IMR-90 (cell line): ENCODE measurements at regions not wholly inside any gene's neighbourhood (a gene's known extent, or its start where the extent isn't known, plus 50 kb on each side); places are given as distances from the start of the nearest gene placed in this dataset.

ENCODE experiments used
- ATAC-seq: fragments of 200-7000 bp; cut with Tn5 transposase; 2 replicates; pipeline ENCODE4 v1.9.1; 2020; ENCODE audit warnings: low read depth, mild to moderate bottlenecking, moderate library complexity
- BruUV-seq: library from RNA; stranded (reverse); fragments of 400-500 nt; replicated peaks from 2 replicates; lab custom pipeline; 2021; lab: Mats Ljungman, UMichigan
- CTCF ChIA-PET: fragments of 300-600 bp; formaldehyde crosslinking; extraction: SDS; loops from one replicate; lab custom pipeline; 2021; ENCODE audit warnings: antibody characterized with exemption; lab: Yijun Ruan, JAX
- POLR2A ChIA-PET: fragments of 300-600 bp; sonication (Branson Sonifier 250); formaldehyde crosslinking; loops from one replicate; lab custom pipeline; 2022; ENCODE audit warnings: antibody characterized with exemption; ENCODE audit not compliant: unreplicated experiment; lab: Charles Lee
- DNase-seq: peaks from one replicate; pipeline ENCODE4 v3.0.0; 2013
- H2AFZ ChIP-seq: replicated peaks from 2 replicates; pipeline ENCODE3; 2013; ENCODE audit warnings: low read length, mild to moderate bottlenecking; ENCODE audit not compliant: poor library complexity
- H2AK5ac ChIP-seq: 2 replicates; pipeline ENCODE4 v1.6.1; 2013; ENCODE audit warnings: low read depth, low read length, inconsistent platforms
- H2AK9ac ChIP-seq: replicated peaks from 2 replicates; pipeline ENCODE3; 2013; ENCODE audit warnings: mild to moderate bottlenecking, low read depth, low read length, moderate library complexity; ENCODE audit not compliant: poor library complexity
- H2BK120ac ChIP-seq: 2 replicates; pipeline ENCODE4 v1.6.1; 2013; ENCODE audit warnings: low read depth, low read length, inconsistent platforms
- H2BK15ac ChIP-seq: 3 replicates; pipeline ENCODE4 v1.6.1; 2013; ENCODE audit warnings: low read depth, low read length, inconsistent platforms
- H2BK20ac ChIP-seq: 2 replicates; pipeline ENCODE4 v1.6.1; 2013; ENCODE audit warnings: low read depth, mild to moderate bottlenecking, inconsistent platforms, low read length, moderate library complexity
- H2BK5ac ChIP-seq: 2 replicates; pipeline ENCODE4 v1.6.1; 2013; ENCODE audit warnings: mild to moderate bottlenecking, low read depth, low read length, inconsistent platforms; ENCODE audit not compliant: poor library complexity, severe bottlenecking
- H3K14ac ChIP-seq: replicated peaks from 2 replicates; pipeline ENCODE4 v1.6.1; 2013; ENCODE audit warnings: low read depth, low read length, inconsistent platforms
- H3K18ac ChIP-seq: 2 replicates; pipeline ENCODE4 v1.6.1; 2013; ENCODE audit warnings: low read depth, low read length, control low read depth
- H3K23ac ChIP-seq: 2 replicates; pipeline ENCODE4 v1.6.1; 2013; ENCODE audit warnings: low read depth, low read length, inconsistent platforms
- H3K27ac ChIP-seq: 2 replicates; pipeline ENCODE4 v1.5.1; 2013; ENCODE audit warnings: mild to moderate bottlenecking, control low read depth, low read length; ENCODE audit not compliant: insufficient read depth
- H3K27me3 ChIP-seq: 2 replicates; pipeline ENCODE4 v1.6.1; 2013; ENCODE audit warnings: low read length; ENCODE audit not compliant: control insufficient read depth, insufficient read depth
- H3K36me3 ChIP-seq: 2 replicates; pipeline ENCODE4 v1.6.1; 2013; ENCODE audit warnings: low read length, mixed read lengths; ENCODE audit not compliant: control insufficient read depth, insufficient read depth
- H3K4ac ChIP-seq: 2 replicates; pipeline ENCODE4 v1.6.1; 2013; ENCODE audit warnings: low read depth, low read length, inconsistent platforms
- H3K4me1 ChIP-seq: 2 replicates; pipeline ENCODE4 v1.6.1; 2013; ENCODE audit warnings: low read length, mixed read lengths; ENCODE audit not compliant: control insufficient read depth, insufficient read depth
- H3K4me2 ChIP-seq: 2 replicates; pipeline ENCODE4 v1.6.1; 2013; ENCODE audit warnings: low read depth, mild to moderate bottlenecking, control low read depth, low read length, moderate library complexity
- H3K4me3 ChIP-seq: 2 replicates; pipeline ENCODE4 v1.5.1; 2013; ENCODE audit warnings: low read depth, mild to moderate bottlenecking, control low read depth, low read length, moderate library complexity; ENCODE audit not compliant: insufficient read depth
- H3K56ac ChIP-seq: 2 replicates; pipeline ENCODE4 v1.6.1; 2013; ENCODE audit warnings: low read length, inconsistent platforms; ENCODE audit not compliant: insufficient read depth; ENCODE audit errors: extremely low read depth
- H3K79me1 ChIP-seq, 2 experiments: 2 replicates each; pipeline ENCODE4 v1.6.1; 2013; ENCODE audit warnings: low read length in 2 of 2, inconsistent platforms in 1 of 2, low read depth in 1 of 2
- H3K9ac ChIP-seq: 2 replicates; pipeline ENCODE4 v1.6.1; 2013; ENCODE audit warnings: low read depth, low read length, control low read depth
- H3K9me1 ChIP-seq: 2 replicates; pipeline ENCODE4 v1.6.1; 2013; ENCODE audit warnings: low read length, inconsistent platforms; ENCODE audit not compliant: insufficient read depth
- H3K9me3 ChIP-seq: 2 replicates; pipeline ENCODE4 v1.6.1; 2013; ENCODE audit warnings: low read length; ENCODE audit not compliant: control insufficient read depth, insufficient read depth
- H4K20me1 ChIP-seq: 2 replicates; pipeline ENCODE4 v1.6.1; 2013; ENCODE audit warnings: low read length, inconsistent platforms; ENCODE audit not compliant: insufficient read depth
- H4K5ac ChIP-seq: 2 replicates; pipeline ENCODE4 v1.6.1; 2013; ENCODE audit warnings: mild to moderate bottlenecking, low read depth, low read length, control low read depth
- H4K8ac ChIP-seq, 2 experiments: 2 replicates each; pipeline ENCODE4 v1.6.1; 2013; ENCODE audit warnings: low read depth in 2 of 2, low read length in 2 of 2, control low read depth in 1 of 2, inconsistent platforms in 1 of 2
- H4K91ac ChIP-seq: 2 replicates; pipeline ENCODE4 v1.6.1; 2013; ENCODE audit warnings: low read depth, low read length, inconsistent platforms; ENCODE audit not compliant: insufficient read depth
- MAFK ChIP-seq: IDR thresholded peaks from 2 replicates; pipeline ENCODE4 v1.6.1; 2012; ENCODE audit warnings: low read depth, low read length, improper control_type of control experiment
- RFX5 ChIP-seq: IDR thresholded peaks from 2 replicates; pipeline ENCODE4 v1.8.0; 2012; ENCODE audit warnings: low read depth, mild to moderate bottlenecking, low read length, moderate library complexity
- WGBS, 2 experiments: methylation state at CpG; one replicate each; pipeline versions ENCODE4 v1.1.5 to v1.1.7; 2013; ENCODE audit warnings: missing lambda C conversion rate in 2 of 2; ENCODE audit not compliant: insufficient read length in 1 of 2; ENCODE audit errors: extremely low coverage in 2 of 2; 5-methylcytosine and 5-hydroxymethylcytosine counted together
- dilution Hi-C: fragments of 300-500 bp; cut with HindIII; formaldehyde crosslinking; loops from one replicate; pipeline ENCODE4 v1.14.3; 2018; ENCODE audit warnings: low sequenced_read_pairs; ENCODE audit not compliant: unreplicated experiment
- in situ Hi-C: fragments of 300-500 bp; cut with MboI; formaldehyde crosslinking; loops from 3 replicates; pipeline ENCODE4 v1.14.3; 2019; ENCODE audit warnings: low sequenced_read_pairs, inconsistent platforms, mixed read lengths
- intact Hi-C: fragments of 100-400 bp; cut with micrococcal nuclease; formaldehyde crosslinking; loops from 2 replicates; pipeline ENCODE4 v1.10.0; 2022

- H3K36me3 ChIP-seq, result no peaks in the 10 kb centered on the region
- H4K8ac ChIP-seq, result no peak overlapping the region
- no peak overlapping the region for H3K4me2 ChIP-seq
- H2BK5ac ChIP-seq, result no peak overlapping the region
- BruUV-seq, result no TSS peak
- H3K4ac ChIP-seq, result no peak overlapping the region
- ChIA-PET POLR2A (no interaction called here), CTCF (interaction anchor here (0.9 kb wide), 1 partner anchor 1398 kb away, joined by 4 read pairs; no protein-coding TSS in a partner anchor)
- H4K5ac ChIP-seq, result no peak overlapping the region
- no peak overlapping the region for H3K27ac ChIP-seq
- no peak for DNase-seq
- no peaks in the 10 kb centered on the region for H3K4me1 ChIP-seq
- H2AK9ac ChIP-seq, result no peak overlapping the region
- ATAC-seq, result no peak
- no peak overlapping the region for H3K9ac ChIP-seq
- no peak overlapping the region for H4K91ac ChIP-seq
- H3K23ac ChIP-seq, result no peak overlapping the region
- H2AK5ac ChIP-seq, result no peak overlapping the region
- no peak overlapping the region for H2AFZ ChIP-seq
- dilution Hi-C loops (no loop called here), intact Hi-C loops (no loop called here), in situ Hi-C loops (loop anchor here (25.0 kb wide), 1 partner anchor 444 kb away; no protein-coding TSS in a partner anchor)
- no peak overlapping the region for H3K4me3 ChIP-seq
- H3K56ac ChIP-seq, result no peak overlapping the region
- H2BK15ac ChIP-seq, result no peak overlapping the region
- H3K9me3 ChIP-seq, result no peaks in the 10 kb centered on the region
- H3K27me3 ChIP-seq, result no peaks in the 10 kb centered on the region
- TF ChIP-seq RFX5 (no peak), MAFK (no peak)
- H2BK120ac ChIP-seq, result no peak overlapping the region
- H4K20me1 ChIP-seq, result no peaks in the 10 kb centered on the region
- no peaks in the 10 kb centered on the region for H3K79me1 ChIP-seq
- no CpG with 5 or more reads among the region's 2 CpGs for WGBS, 2 experiments
- no peak overlapping the region for H3K18ac ChIP-seq
- no peak overlapping the region for H2BK20ac ChIP-seq
- H3K9me1 ChIP-seq, result no peaks in the 10 kb centered on the region
- H3K14ac ChIP-seq, result no peak overlapping the region
Measured at GRCh38 chr7:13293264-13294002, 606.0 kb downstream of the ARL4A start.
